ENCODE measurements at regions not wholly inside any gene's neighbourhood (a gene's known extent, or its start where the extent isn't known, plus 50 kb on each side); places are given as distances from the start of the nearest gene placed in this dataset.
"Not testable (repeated sequence)": the region's sequence is repeated elsewhere in the genome, so short reads cannot be mapped to it uniquely, and the experiment has no call there.

GRCh38 chr7:109699661-109700060 lies 1130.0 kb downstream of the DNAJB9 start:
- no peak overlapping the region for H3K4me3 ChIP-seq (ENCODE audit: low read depth, low read length)
- DNase-seq (ENCODE audit: low read depth) = no peak
- H3K36me3 ChIP-seq (ENCODE audit: control insufficient read depth, insufficient read depth, low read length) = no peaks in the 10 kb centered on the region
- no peaks in the 10 kb centered on the region for H3K27me3 ChIP-seq (ENCODE audit: control insufficient read depth, insufficient read depth, low read length)
- TF ChIP-seq, protein P1, sequence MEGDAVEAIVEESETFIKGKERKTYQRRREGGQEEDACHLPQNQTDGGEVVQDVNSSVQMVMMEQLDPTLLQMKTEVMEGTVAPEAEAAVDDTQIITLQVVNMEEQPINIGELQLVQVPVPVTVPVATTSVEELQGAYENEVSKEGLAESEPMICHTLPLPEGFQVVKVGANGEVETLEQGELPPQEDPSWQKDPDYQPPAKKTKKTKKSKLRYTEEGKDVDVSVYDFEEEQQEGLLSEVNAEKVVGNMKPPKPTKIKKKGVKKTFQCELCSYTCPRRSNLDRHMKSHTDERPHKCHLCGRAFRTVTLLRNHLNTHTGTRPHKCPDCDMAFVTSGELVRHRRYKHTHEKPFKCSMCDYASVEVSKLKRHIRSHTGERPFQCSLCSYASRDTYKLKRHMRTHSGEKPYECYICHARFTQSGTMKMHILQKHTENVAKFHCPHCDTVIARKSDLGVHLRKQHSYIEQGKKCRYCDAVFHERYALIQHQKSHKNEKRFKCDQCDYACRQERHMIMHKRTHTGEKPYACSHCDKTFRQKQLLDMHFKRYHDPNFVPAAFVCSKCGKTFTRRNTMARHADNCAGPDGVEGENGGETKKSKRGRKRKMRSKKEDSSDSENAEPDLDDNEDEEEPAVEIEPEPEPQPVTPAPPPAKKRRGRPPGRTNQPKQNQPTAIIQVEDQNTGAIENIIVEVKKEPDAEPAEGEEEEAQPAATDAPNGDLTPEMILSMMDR (IDR thresholded peaks at IDR 0.05; ENCODE audit: insufficient read depth, low read length, poor library complexity, severe bottlenecking) = no peak

- H3K4me3 ChIP-seq (ENCODE audit: low read depth, low read length) = no peak overlapping the region
- no peaks in the 10 kb centered on the region for H3K36me3 ChIP-seq (ENCODE audit: control insufficient read depth, insufficient read depth, low read length)
- H3K27me3 ChIP-seq (ENCODE audit: control insufficient read depth, insufficient read depth, low read length) = no peaks in the 10 kb centered on the region
- TF ChIP-seq, protein P1 (IDR thresholded peaks at IDR 0.05; ENCODE audit: insufficient read depth, low read length, poor library complexity, severe bottlenecking) = no peak
- DNase-seq (ENCODE audit: low read depth) = no peak
These were observed 1143.7 kb downstream of the DNAJB9 start for GRCh38 chr7:109713366-109713765.

- not testable (repeated sequence) for H3K4me3 ChIP-seq (ENCODE audit: low read depth, low read length); H3K27me3 ChIP-seq (ENCODE audit: control insufficient read depth, insufficient read depth, low read length); DNase-seq (ENCODE audit: low read depth); H3K36me3 ChIP-seq (ENCODE audit: control insufficient read depth, insufficient read depth, low read length)
These were observed 1149.7 kb downstream of the DNAJB9 start for GRCh38 chr7:109719359-109719758.

DNA sequence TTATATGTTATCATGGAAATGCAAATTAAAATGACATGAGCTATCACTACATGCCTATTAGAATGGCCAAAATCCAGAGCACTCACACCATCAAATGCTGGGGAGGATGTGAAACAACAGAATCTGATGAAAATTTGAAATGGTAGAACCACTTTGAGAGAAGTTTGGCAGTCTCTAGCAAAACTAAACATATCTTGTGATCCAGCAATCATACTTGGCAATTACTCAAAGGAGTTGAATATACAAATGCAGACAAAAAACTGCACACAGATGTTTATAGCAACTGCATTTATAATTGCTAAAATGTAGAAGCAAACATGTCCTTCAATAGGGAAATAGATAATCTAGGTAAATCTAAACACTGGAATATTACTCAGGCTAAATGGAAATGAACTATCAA lies 1164.9 kb downstream of the DNAJB9 start:
- Histone ChIP-seq H3K36me3 (ENCODE audit: control insufficient read depth, insufficient read depth, low read length) (no peaks in the 10 kb centered on the region), H3K27me3 (ENCODE audit: control insufficient read depth, insufficient read depth, low read length) (no peaks in the 10 kb centered on the region), H3K4me3 (ENCODE audit: low read depth, low read length) (no peak overlapping the region)
- DNase-seq (ENCODE audit: low read depth) = no peak
- TF ChIP-seq, protein P1 (IDR thresholded peaks at IDR 0.05; ENCODE audit: insufficient read depth, low read length, poor library complexity, severe bottlenecking) = no peak

- H3K27me3 ChIP-seq (ENCODE audit: control insufficient read depth, insufficient read depth, low read length) = no peaks in the 10 kb centered on the region
- TF ChIP-seq, protein P1 (IDR thresholded peaks at IDR 0.05; ENCODE audit: insufficient read depth, low read length, poor library complexity, severe bottlenecking) = no peak
- DNase-seq (ENCODE audit: low read depth) = no peak
- H3K4me3 ChIP-seq (ENCODE audit: low read depth, low read length) = no peak overlapping the region
- no peaks in the 10 kb centered on the region for H3K36me3 ChIP-seq (ENCODE audit: control insufficient read depth, insufficient read depth, low read length)
These were observed 1166.2 kb downstream of the DNAJB9 start for GRCh38 chr7:109735881-109736280.

- Histone ChIP-seq H3K27me3 (ENCODE audit: control insufficient read depth, insufficient read depth, low read length) (no peaks in the 10 kb centered on the region), H3K4me3 (ENCODE audit: low read depth, low read length) (no peak overlapping the region), H3K36me3 (ENCODE audit: control insufficient read depth, insufficient read depth, low read length) (no peaks in the 10 kb centered on the region)
- DNase-seq (ENCODE audit: low read depth) = no peak
- TF ChIP-seq, protein P1 (IDR thresholded peaks at IDR 0.05; ENCODE audit: insufficient read depth, low read length, poor library complexity, severe bottlenecking) = no peak
These were observed 1176.2 kb downstream of the DNAJB9 start for GRCh38 chr7:109745677-109746410.
